ENCODE measurements at regions not wholly inside any gene's neighbourhood (a gene's known extent, or its start where the extent isn't known, plus 50 kb on each side); places are given as distances from the start of the nearest gene placed in this dataset.

- Mint-ChIP-seq H3K27me3 (peaks cover 2% of the 10 kb centered on the region), H3K4me1 (no peaks in the 10 kb centered on the region), H3K36me3 (ENCODE audit: low read depth) (no peaks in the 10 kb centered on the region), H3K4me3 (no peak overlapping the region), H3K27ac (no peak overlapping the region), H3K9me3 (peaks cover 4% of the 10 kb centered on the region)
- DNase-seq = no peak
- intact Hi-C loops (cut with micrococcal nuclease) = no loop called here
These were observed 215.0 kb downstream of the SNAPC1 start for GRCh38 chr14:61977217-61977616.

- no peaks in the 10 kb centered on the region for H3K9me3 Mint-ChIP-seq
- H3K27ac Mint-ChIP-seq = no peak overlapping the region
- intact Hi-C loops (cut with micrococcal nuclease) = no loop called here
- no peaks in the 10 kb centered on the region for H3K36me3 Mint-ChIP-seq (ENCODE audit: low read depth)
- no peak overlapping the region for H3K4me3 Mint-ChIP-seq
- no peaks in the 10 kb centered on the region for H3K4me1 Mint-ChIP-seq
- DNase-seq = no peak
- peaks cover 2% of the 10 kb centered on the region for H3K27me3 Mint-ChIP-seq
These were observed 226.0 kb downstream of the SNAPC1 start for GRCh38 chr14:61988240-61988639.

GRCh38 chr14:61992139-61992538, 229.9 kb downstream of the SNAPC1 start:
- Mint-ChIP-seq H3K4me1 (no peaks in the 10 kb centered on the region), H3K4me3 (no peak overlapping the region), H3K27ac (no peak overlapping the region), H3K9me3 (no peaks in the 10 kb centered on the region), H3K27me3 (peaks cover 6% of the 10 kb centered on the region), H3K36me3 (ENCODE audit: low read depth) (no peaks in the 10 kb centered on the region)
- DNase-seq = no peak
- intact Hi-C loops (cut with micrococcal nuclease) = no loop called here

GRCh38 chr14:61992926-61993325, 230.7 kb downstream of the SNAPC1 start:
- Mint-ChIP-seq H3K27me3 (peaks cover 9% of the 10 kb centered on the region), H3K4me3 (no peak overlapping the region), H3K27ac (no peak overlapping the region), H3K36me3 (ENCODE audit: low read depth) (no peaks in the 10 kb centered on the region), H3K4me1 (no peaks in the 10 kb centered on the region), H3K9me3 (no peaks in the 10 kb centered on the region)
- DNase-seq = no peak
- intact Hi-C loops (cut with micrococcal nuclease) = no loop called here

- Mint-ChIP-seq H3K27ac (no peak overlapping the region), H3K36me3 (ENCODE audit: low read depth) (no peaks in the 10 kb centered on the region), H3K9me3 (no peaks in the 10 kb centered on the region), H3K4me3 (no peak overlapping the region), H3K4me1 (no peaks in the 10 kb centered on the region), H3K27me3 (peaks cover 11% of the 10 kb centered on the region)
- intact Hi-C loops (cut with micrococcal nuclease) = no loop called here
- DNase-seq = no peak
These were observed 232.4 kb downstream of the SNAPC1 start for GRCh38 chr14:61994589-61994988.

- Mint-ChIP-seq H3K4me3 (no peak overlapping the region), H3K27me3 (peaks cover 13% of the 10 kb centered on the region), H3K9me3 (peaks cover under 1% of the 10 kb centered on the region), H3K36me3 (ENCODE audit: low read depth) (no peaks in the 10 kb centered on the region), H3K27ac (no peak overlapping the region), H3K4me1 (no peaks in the 10 kb centered on the region)
- DNase-seq = no peak
- intact Hi-C loops (cut with micrococcal nuclease) = no loop called here
These were observed 234.5 kb downstream of the SNAPC1 start for GRCh38 chr14:61996753-61997152.

GRCh38 chr14:61997161-61997560, 234.9 kb downstream of the SNAPC1 start:
- intact Hi-C loops (cut with micrococcal nuclease) = no loop called here

GRCh38 chr14:62001963-62002362, 239.7 kb downstream of the SNAPC1 start:
- Mint-ChIP-seq H3K36me3 (ENCODE audit: low read depth) (no peaks in the 10 kb centered on the region), H3K9me3 (peaks cover 19% of the 10 kb centered on the region), H3K27me3 (peaks cover 9% of the 10 kb centered on the region), H3K4me1 (no peaks in the 10 kb centered on the region), H3K4me3 (no peak overlapping the region), H3K27ac (no peak overlapping the region)
- intact Hi-C loops (cut with micrococcal nuclease) = no loop called here
- DNase-seq = no peak

More at GRCh38 chr14:61997161-61997560, 234.9 kb downstream of the SNAPC1 start:
- DNase-seq = no peak
- Mint-ChIP-seq H3K27me3 (peaks cover 13% of the 10 kb centered on the region), H3K4me1 (no peaks in the 10 kb centered on the region), H3K4me3 (no peak overlapping the region), H3K9me3 (peaks cover 5% of the 10 kb centered on the region), H3K27ac (no peak overlapping the region), H3K36me3 (ENCODE audit: low read depth) (no peaks in the 10 kb centered on the region)

GRCh38 chr14:62002642-62003041, 240.4 kb downstream of the SNAPC1 start:
- no peak overlapping the region for H3K27ac Mint-ChIP-seq
- H3K27me3 Mint-ChIP-seq = peaks cover 7% of the 10 kb centered on the region
- DNase-seq = no peak
- no peaks in the 10 kb centered on the region for H3K4me1 Mint-ChIP-seq
- H3K36me3 Mint-ChIP-seq (ENCODE audit: low read depth) = no peaks in the 10 kb centered on the region
- H3K9me3 Mint-ChIP-seq = peaks cover 19% of the 10 kb centered on the region
- intact Hi-C loops (cut with micrococcal nuclease) = no loop called here
- no peak overlapping the region for H3K4me3 Mint-ChIP-seq

GRCh38 chr14:62003701-62004100, 241.5 kb downstream of the SNAPC1 start:
- H3K4me1 Mint-ChIP-seq = no peaks in the 10 kb centered on the region
- H3K36me3 Mint-ChIP-seq (ENCODE audit: low read depth) = no peaks in the 10 kb centered on the region
- H3K9me3 Mint-ChIP-seq = peaks cover 19% of the 10 kb centered on the region
- peaks cover 9% of the 10 kb centered on the region for H3K27me3 Mint-ChIP-seq
- no peak for DNase-seq
- H3K4me3 Mint-ChIP-seq = no peak overlapping the region
- no peak overlapping the region for H3K27ac Mint-ChIP-seq
- intact Hi-C loops (cut with micrococcal nuclease) = no loop called here

- no peak for DNase-seq
- intact Hi-C loops (cut with micrococcal nuclease) = no loop called here
- no peaks in the 10 kb centered on the region for H3K36me3 Mint-ChIP-seq (ENCODE audit: low read depth)
These were observed 244.0 kb downstream of the SNAPC1 start for GRCh38 chr14:62006116-62006731.

GRCh38 chr14:62015243-62015642, 253.0 kb downstream of the SNAPC1 start:
- intact Hi-C loops (cut with micrococcal nuclease) = no loop called here
- Mint-ChIP-seq H3K9me3 (no peaks in the 10 kb centered on the region), H3K27me3 (peaks cover under 1% of the 10 kb centered on the region), H3K27ac (no peak overlapping the region), H3K36me3 (ENCODE audit: low read depth) (no peaks in the 10 kb centered on the region), H3K4me1 (no peaks in the 10 kb centered on the region), H3K4me3 (no peak overlapping the region)
- DNase-seq = no peak

More at GRCh38 chr14:62006116-62006731, 244.0 kb downstream of the SNAPC1 start:
- no peak overlapping the region for H3K4me3 Mint-ChIP-seq
- H3K4me1 Mint-ChIP-seq = no peaks in the 10 kb centered on the region
- peaks cover 19% of the 10 kb centered on the region for H3K9me3 Mint-ChIP-seq
- peaks cover 16% of the 10 kb centered on the region for H3K27me3 Mint-ChIP-seq
- no peak overlapping the region for H3K27ac Mint-ChIP-seq

- Mint-ChIP-seq H3K4me3 (no peak overlapping the region), H3K4me1 (no peaks in the 10 kb centered on the region), H3K9me3 (no peaks in the 10 kb centered on the region), H3K27ac (no peak overlapping the region), H3K36me3 (ENCODE audit: low read depth) (no peaks in the 10 kb centered on the region), H3K27me3 (peaks cover 2% of the 10 kb centered on the region)
- DNase-seq = no peak
- intact Hi-C loops (cut with micrococcal nuclease) = no loop called here
These were observed 253.7 kb downstream of the SNAPC1 start for GRCh38 chr14:62015945-62016344.

- Mint-ChIP-seq H3K9me3 (no peaks in the 10 kb centered on the region), H3K4me3 (no peak overlapping the region), H3K27ac (no peak overlapping the region), H3K4me1 (no peaks in the 10 kb centered on the region), H3K27me3 (peaks cover 2% of the 10 kb centered on the region), H3K36me3 (ENCODE audit: low read depth) (no peaks in the 10 kb centered on the region)
- no peak for DNase-seq
- intact Hi-C loops (cut with micrococcal nuclease) = no loop called here
These were observed 255.5 kb downstream of the SNAPC1 start for GRCh38 chr14:62017651-62018230.

- no peak overlapping the region for H3K4me3 Mint-ChIP-seq
- no peaks in the 10 kb centered on the region for H3K9me3 Mint-ChIP-seq
- no peaks in the 10 kb centered on the region for H3K36me3 Mint-ChIP-seq (ENCODE audit: low read depth)
- H3K4me1 Mint-ChIP-seq = no peaks in the 10 kb centered on the region
- intact Hi-C loops (cut with micrococcal nuclease) = no loop called here
- peaks cover 2% of the 10 kb centered on the region for H3K27me3 Mint-ChIP-seq
- no peak for DNase-seq
- H3K27ac Mint-ChIP-seq = no peak overlapping the region
These were observed 256.4 kb downstream of the SNAPC1 start for GRCh38 chr14:62018606-62019005.
